Neural progenitor cell (in vitro differentiated cells): ENCODE measurements at regions not wholly inside any gene's neighbourhood (a gene's known extent, or its start where the extent isn't known, plus 50 kb on each side); places are given as distances from the start of the nearest gene placed in this dataset.

ENCODE experiments used
- DNase-seq: peaks from one replicate; pipeline ENCODE4 v3.0.0-alpha.2; 2016; ENCODE audit warnings: low spot score
- H2AFZ ChIP-seq: fragments of 200-600 bp; sonication (generic); replicated peaks from 2 replicates; pipeline ENCODE4 v1.6.1; 2016; ENCODE audit warnings: antibody characterized with exemption
- H3F3A ChIP-seq: fragments of 200-600 bp; sonication (generic); 2 replicates; pipeline ENCODE4 v1.6.1; 2016; ENCODE audit warnings: antibody characterized with exemption, low read depth
- H3K27ac ChIP-seq: fragments of 200-600 bp; sonication (generic); 2 replicates; pipeline ENCODE4 v1.5.1; 2016; ENCODE audit warnings: mild to moderate bottlenecking
- H3K27me3 ChIP-seq: fragments of 200-600 bp; sonication (generic); 2 replicates; pipeline ENCODE4 v1.6.1; 2016; ENCODE audit warnings: mild to moderate bottlenecking, moderate library complexity
- H3K36me3 ChIP-seq: fragments of 200-600 bp; sonication (generic); 2 replicates; pipeline ENCODE4 v1.5.1; 2016
- H3K4me1 ChIP-seq: fragments of 200-600 bp; sonication (generic); 2 replicates; pipeline ENCODE4 v1.6.1; 2016; ENCODE audit warnings: mixed run types
- H3K4me2 ChIP-seq: fragments of 200-600 bp; sonication (generic); 2 replicates; pipeline ENCODE4 v1.6.1; 2016
- H3K4me3 ChIP-seq: fragments of 200-600 bp; sonication (generic); 2 replicates; pipeline ENCODE4 v1.5.1; 2016
- H3K79me2 ChIP-seq: fragments of 200-600 bp; sonication (generic); 2 replicates; pipeline ENCODE4 v1.6.1; 2016; ENCODE audit warnings: low read depth
- H3K9ac ChIP-seq: fragments of 200-600 bp; sonication (generic); 2 replicates; pipeline ENCODE4 v1.6.1; 2016
- H3K9me3 ChIP-seq: fragments of 200-600 bp; sonication (generic); 2 replicates; pipeline ENCODE4 v1.5.1; 2016; ENCODE audit warnings: low read depth
- H4K20me1 ChIP-seq: fragments of 200-600 bp; sonication (generic); 2 replicates; pipeline ENCODE4 v1.6.1; 2016; ENCODE audit warnings: low read depth
- H3K27ac Mint-ChIP-seq: 3 replicates; pipeline ENCODE4 v1.8.0; 2021; ENCODE audit warnings: mixed read lengths
- H3K27me3 Mint-ChIP-seq: 2 replicates; pipeline ENCODE4 v1.8.0; 2022; ENCODE audit warnings: low read depth, mild to moderate bottlenecking, inconsistent platforms, moderate library complexity, mixed read lengths; ENCODE audit not compliant: insufficient read depth
- H3K36me3 Mint-ChIP-seq: 3 replicates; pipeline ENCODE4 v1.8.0; 2021; ENCODE audit warnings: mixed read lengths
- H3K4me1 Mint-ChIP-seq: 3 replicates; pipeline ENCODE4 v1.8.0; 2021; ENCODE audit warnings: mixed read lengths
- H3K4me3 Mint-ChIP-seq: 3 replicates; pipeline ENCODE4 v1.8.0; 2021; ENCODE audit warnings: mild to moderate bottlenecking, moderate library complexity, mixed read lengths
- H3K9me3 Mint-ChIP-seq: 3 replicates; pipeline ENCODE4 v1.8.0; 2020; ENCODE audit warnings: mixed read lengths
- EZH2 ChIP-seq: fragments of 200-600 bp; sonication (generic); IDR thresholded peaks from 2 replicates; pipeline ENCODE4 v1.6.1; 2017; ENCODE audit warnings: antibody characterized with exemption, mild to moderate bottlenecking, moderate library complexity
- EZH2phosphoT487 ChIP-seq: fragments of 200-600 bp; sonication (generic); IDR thresholded peaks from 2 replicates; pipeline ENCODE4 v1.6.1; 2017; ENCODE audit warnings: antibody characterized with exemption
- TF ChIP-seq, protein P1 (sequence below): fragments of 200-600 bp; sonication (generic); IDR thresholded peaks from 2 replicates; pipeline ENCODE4 v1.5.1; 2017; ENCODE audit warnings: antibody characterized with exemption, mild to moderate bottlenecking

DNA sequence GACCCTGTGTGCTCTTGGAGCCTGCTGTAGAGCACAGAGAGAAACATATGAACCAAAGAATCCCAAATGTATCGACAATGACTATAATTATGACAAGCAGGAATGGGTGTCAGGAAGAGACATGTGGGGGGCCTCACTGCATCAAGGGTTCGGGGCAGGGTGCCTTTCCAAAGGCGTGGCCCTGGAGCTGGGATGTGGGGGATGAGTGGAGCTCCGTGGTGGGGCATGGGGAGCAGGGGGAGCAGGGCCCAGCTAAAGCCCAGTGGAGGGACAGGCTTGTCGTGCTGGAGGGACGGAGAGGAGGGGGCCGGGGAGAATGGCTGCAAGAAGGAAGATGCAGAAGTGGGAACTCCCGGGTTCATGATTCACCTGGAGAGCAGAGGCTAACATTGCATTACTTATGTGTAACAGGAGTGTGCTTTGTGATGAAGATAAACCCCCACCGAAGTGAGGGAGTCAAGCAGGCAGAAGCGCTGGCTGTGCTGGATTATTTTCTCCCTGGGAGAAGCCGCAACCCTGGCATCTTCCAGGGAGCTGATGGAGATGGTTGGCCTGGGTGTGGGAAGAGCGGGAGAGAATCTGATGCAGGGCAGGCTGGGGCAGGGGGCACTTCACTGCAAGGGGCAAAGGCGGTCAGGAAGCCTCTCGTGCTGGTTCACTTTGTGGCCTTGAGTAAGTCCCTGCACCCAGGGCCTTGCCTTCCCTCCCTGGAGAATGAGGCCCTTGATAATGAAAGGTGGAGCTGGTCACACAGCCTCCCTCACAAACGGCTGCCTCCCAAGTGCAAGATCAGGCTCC lies 124.6 kb upstream of the RUNX3 start:
- no peaks in the 10 kb centered on the region for H3K27me3 ChIP-seq

DNA sequence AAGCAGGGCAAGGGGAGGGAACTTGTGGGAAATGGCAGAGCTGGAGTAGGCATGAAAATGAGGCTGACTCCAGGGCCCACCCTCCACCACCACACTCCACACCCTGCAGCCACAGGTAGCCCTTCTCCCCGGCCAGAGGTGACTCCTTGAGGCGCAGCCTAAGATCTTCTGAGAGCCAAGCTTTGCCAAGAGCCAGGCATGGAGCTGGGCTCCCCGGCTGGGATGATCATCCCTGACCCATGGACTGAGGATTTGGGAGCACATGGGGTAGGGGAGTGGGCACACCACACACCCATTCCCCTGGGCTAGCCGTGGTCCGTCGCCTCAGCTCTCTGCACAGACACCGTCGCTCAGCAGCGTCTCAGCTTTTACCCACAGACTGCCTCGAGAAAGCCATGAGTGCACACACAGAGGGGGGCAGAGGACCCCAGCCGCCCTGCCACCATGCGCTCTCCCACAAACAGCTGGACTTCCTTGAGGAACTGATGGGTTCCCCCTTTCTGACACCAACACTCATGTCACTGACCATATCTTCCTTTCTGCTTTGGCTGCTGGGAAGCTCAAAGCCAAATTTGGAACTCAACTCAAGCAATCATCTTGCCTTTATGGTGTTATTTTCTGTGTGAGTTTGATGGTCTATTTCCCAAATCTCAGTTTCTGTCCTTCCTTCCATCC lies 123.6 kb upstream of the RUNX3 start:
- DNase-seq, result no peak
- no peaks in the 10 kb centered on the region for H3K9me3 Mint-ChIP-seq
- Histone ChIP-seq H3K4me1 (peaks cover 3% of the 10 kb centered on the region), H3K4me2 (no peak overlapping the region), H3F3A (no peaks in the 10 kb centered on the region), H3K27ac (no peak overlapping the region), H3K79me2 (no peaks in the 10 kb centered on the region), H3K9ac (no peak overlapping the region), H3K4me3 (no peak overlapping the region), H3K9me3 (no peaks in the 10 kb centered on the region), H4K20me1 (no peaks in the 10 kb centered on the region), H2AFZ (no peak overlapping the region), H3K27me3 (no peaks in the 10 kb centered on the region), H3K36me3 (no peaks in the 10 kb centered on the region)
- H3K36me3 Mint-ChIP-seq, result no peaks in the 10 kb centered on the region
- peaks cover 8% of the 10 kb centered on the region for H3K4me1 Mint-ChIP-seq
- no peak overlapping the region for H3K27ac Mint-ChIP-seq
- TF ChIP-seq EZH2phosphoT487 (no peak), EZH2 (no peak)
- TF ChIP-seq, protein P1, sequence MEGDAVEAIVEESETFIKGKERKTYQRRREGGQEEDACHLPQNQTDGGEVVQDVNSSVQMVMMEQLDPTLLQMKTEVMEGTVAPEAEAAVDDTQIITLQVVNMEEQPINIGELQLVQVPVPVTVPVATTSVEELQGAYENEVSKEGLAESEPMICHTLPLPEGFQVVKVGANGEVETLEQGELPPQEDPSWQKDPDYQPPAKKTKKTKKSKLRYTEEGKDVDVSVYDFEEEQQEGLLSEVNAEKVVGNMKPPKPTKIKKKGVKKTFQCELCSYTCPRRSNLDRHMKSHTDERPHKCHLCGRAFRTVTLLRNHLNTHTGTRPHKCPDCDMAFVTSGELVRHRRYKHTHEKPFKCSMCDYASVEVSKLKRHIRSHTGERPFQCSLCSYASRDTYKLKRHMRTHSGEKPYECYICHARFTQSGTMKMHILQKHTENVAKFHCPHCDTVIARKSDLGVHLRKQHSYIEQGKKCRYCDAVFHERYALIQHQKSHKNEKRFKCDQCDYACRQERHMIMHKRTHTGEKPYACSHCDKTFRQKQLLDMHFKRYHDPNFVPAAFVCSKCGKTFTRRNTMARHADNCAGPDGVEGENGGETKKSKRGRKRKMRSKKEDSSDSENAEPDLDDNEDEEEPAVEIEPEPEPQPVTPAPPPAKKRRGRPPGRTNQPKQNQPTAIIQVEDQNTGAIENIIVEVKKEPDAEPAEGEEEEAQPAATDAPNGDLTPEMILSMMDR, result no peak
- H3K4me3 Mint-ChIP-seq, result no peak overlapping the region
- H3K27me3 Mint-ChIP-seq, result peaks cover 20% of the 10 kb centered on the region

More for the DNA sequence above, 124.6 kb upstream of the RUNX3 start:
- Histone ChIP-seq H3K79me2 (no peaks in the 10 kb centered on the region), H3K27ac (no peak overlapping the region), H4K20me1 (no peaks in the 10 kb centered on the region), H3K9me3 (no peaks in the 10 kb centered on the region), H3K4me3 (no peak overlapping the region), H3F3A (no peaks in the 10 kb centered on the region), H3K9ac (no peak overlapping the region), H3K4me1 (peaks cover 3% of the 10 kb centered on the region), H3K4me2 (no peak overlapping the region), H3K36me3 (no peaks in the 10 kb centered on the region), H2AFZ (peak overlapping the region; percentile 26)
- H3K4me3 Mint-ChIP-seq, result no peak overlapping the region
- H3K9me3 Mint-ChIP-seq, result no peaks in the 10 kb centered on the region
- H3K27me3 Mint-ChIP-seq, result peaks cover 16% of the 10 kb centered on the region
- peaks cover 8% of the 10 kb centered on the region for H3K4me1 Mint-ChIP-seq
- no peak for DNase-seq
- TF ChIP-seq, protein P1, result no peak
- TF ChIP-seq EZH2 (no peak), EZH2phosphoT487 (no peak)
- H3K27ac Mint-ChIP-seq, result peak overlapping the region; percentile 27
- no peaks in the 10 kb centered on the region for H3K36me3 Mint-ChIP-seq

DNA sequence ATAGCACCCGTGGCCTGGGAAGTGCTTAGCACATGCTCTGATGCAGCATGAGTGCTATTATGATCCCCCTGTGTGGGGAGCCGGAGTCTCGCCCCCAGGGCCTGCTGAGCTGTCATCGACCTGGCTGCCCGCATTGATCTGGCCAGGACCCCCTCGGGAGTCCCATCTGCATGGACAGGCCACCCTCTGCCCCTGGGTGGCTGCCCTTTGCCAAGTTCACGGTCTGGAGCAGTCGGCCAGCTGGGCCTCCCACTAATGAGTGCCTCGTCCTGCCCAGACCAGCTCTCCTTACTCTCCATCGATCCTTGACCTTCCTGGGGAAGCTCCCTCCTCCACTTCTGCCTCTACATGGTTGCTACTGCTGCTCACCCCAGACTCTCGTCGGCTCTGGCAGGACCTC lies 121.8 kb upstream of the RUNX3 start:
- Histone ChIP-seq H3K4me3 (no peak overlapping the region), H3K9ac (no peak overlapping the region), H3K27ac (no peak overlapping the region), H3K79me2 (no peaks in the 10 kb centered on the region), H3K27me3 (no peaks in the 10 kb centered on the region), H3K4me2 (no peak overlapping the region), H3K4me1 (peaks cover 3% of the 10 kb centered on the region), H4K20me1 (no peaks in the 10 kb centered on the region), H3K36me3 (no peaks in the 10 kb centered on the region), H3F3A (no peaks in the 10 kb centered on the region), H3K9me3 (no peaks in the 10 kb centered on the region), H2AFZ (no peak overlapping the region)
- no peak for DNase-seq
- no peaks in the 10 kb centered on the region for H3K9me3 Mint-ChIP-seq
- peaks cover 19% of the 10 kb centered on the region for H3K27me3 Mint-ChIP-seq
- H3K4me3 Mint-ChIP-seq, result no peak overlapping the region
- peaks cover 13% of the 10 kb centered on the region for H3K4me1 Mint-ChIP-seq
- TF ChIP-seq EZH2phosphoT487, result no peak
- TF ChIP-seq EZH2, result no peak
- TF ChIP-seq, protein P1, result no peak
- H3K27ac Mint-ChIP-seq, result no peak overlapping the region
- no peaks in the 10 kb centered on the region for H3K36me3 Mint-ChIP-seq
